NCI-H82 treated with DMSO at 0.1 percent for 48 hours (cell line): ENCODE measurements at regions not wholly inside any gene's neighbourhood (a gene's known extent, or its start where the extent isn't known, plus 50 kb on each side); places are given as distances from the start of the nearest gene placed in this dataset.
"Not testable (repeated sequence)": the region's sequence is repeated elsewhere in the genome, so short reads cannot be mapped to it uniquely, and the experiment has no call there.

Experiments used
- DNase-seq: peaks from one replicate; lab custom pipeline; 2025; ENCODE audit not compliant: unreplicated experiment; lab: John Stamatoyannopoulos, UW

DNA sequence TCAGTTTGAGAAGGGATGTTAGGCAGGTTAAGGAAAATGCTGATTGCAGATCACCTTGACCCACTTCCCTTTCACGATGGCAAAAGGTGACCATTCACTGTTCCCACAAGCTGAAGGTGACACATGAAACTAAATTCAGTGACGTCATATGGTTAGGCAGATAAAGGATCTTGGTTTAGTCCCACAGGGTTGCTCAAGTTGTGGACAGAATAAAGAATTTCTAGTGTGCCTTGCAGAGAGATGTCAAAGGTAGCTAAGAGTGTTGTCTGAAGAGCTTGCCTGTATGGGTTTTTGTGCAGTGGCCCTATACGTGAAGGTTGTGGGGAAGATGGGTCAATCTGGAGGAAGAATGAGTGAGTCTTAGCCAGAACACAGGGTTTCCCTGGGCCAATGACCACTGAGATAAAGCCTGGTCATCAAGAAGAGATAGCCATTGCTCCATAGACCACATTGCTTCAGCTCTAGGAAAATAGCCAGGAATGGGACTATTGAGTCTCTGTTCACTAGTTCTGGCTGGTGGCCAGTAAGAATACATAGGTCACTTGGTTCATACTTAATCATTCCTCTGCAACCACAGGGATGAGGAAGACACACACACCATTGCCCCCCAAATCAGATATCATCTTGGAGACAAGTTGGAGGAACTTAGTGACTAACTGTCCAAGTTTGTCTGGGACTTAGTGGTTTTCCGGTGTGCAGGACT lies 148.5 kb upstream of the ATXN1 start:
- DNase-seq = no peak

DNA sequence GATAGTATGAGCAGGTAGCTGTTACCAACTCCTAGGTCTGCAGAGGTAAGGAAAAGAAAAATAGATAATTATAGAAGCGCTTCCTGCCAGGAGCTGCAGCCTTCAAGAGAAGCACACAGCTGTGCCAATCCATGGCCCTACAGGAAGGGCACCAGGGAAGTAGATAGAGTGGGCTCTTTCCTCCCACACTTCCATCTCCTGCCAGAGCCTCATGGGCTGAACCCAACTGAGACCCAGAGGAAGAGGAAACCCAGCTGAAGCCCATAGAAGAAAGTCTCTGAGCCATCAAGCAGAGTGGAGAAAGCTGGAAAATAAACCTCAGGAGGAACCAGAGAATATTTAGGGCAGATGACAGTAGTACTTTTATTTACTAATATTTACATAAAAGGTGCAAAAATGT lies 146.7 kb upstream of the ATXN1 start:
- no peak for DNase-seq

- no peak for DNase-seq
Measured at GRCh38 chr6:16904957-16905356, 143.7 kb upstream of the ATXN1 start.

- no peak for DNase-seq
Measured at GRCh38 chr6:16903470-16903869, 142.2 kb upstream of the ATXN1 start.

DNA sequence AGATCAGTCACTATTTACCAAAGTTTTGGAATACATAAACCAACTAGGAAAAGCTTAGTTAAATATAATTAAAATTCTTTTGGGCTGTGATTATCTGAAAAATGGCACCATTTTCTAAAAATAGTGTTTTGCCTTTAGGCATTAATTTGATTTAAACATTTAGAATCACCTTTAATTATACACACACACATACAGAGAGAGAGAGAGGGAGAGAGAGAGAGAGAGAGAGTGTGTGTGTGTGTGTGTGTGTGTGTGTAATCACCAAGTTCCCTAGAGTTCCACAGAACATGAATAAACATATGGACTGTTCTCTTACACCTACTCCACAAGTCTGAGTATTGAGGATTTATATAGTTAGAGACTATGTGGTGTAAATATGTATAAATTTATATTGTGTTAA lies 141.2 kb upstream of the ATXN1 start:
- DNase-seq = no peak

DNA sequence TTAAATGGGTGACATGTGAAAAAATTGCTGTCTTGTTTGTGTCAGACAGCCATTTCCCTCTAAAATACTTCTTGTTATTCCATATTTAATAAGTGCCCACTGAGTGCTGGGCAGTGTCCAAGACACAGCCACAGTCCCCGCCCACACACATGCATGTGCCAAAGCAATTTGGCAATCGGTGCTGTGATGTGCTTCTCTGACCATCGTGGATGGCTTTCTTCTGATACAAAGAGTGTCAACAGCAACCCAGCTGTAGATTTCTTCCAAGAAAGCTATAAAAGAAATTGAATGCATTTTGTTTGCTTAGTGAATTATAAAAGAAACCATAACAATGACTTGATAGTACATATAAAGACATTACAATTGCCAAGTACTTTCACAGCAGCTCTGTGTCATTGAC lies 140.5 kb upstream of the ATXN1 start:
- no peak for DNase-seq

- DNase-seq = no peak
Measured at GRCh38 chr6:16901306-16901705, 140.0 kb upstream of the ATXN1 start.

- DNase-seq = no peak
Measured at GRCh38 chr6:16898640-16899396, 137.6 kb upstream of the ATXN1 start.

DNA sequence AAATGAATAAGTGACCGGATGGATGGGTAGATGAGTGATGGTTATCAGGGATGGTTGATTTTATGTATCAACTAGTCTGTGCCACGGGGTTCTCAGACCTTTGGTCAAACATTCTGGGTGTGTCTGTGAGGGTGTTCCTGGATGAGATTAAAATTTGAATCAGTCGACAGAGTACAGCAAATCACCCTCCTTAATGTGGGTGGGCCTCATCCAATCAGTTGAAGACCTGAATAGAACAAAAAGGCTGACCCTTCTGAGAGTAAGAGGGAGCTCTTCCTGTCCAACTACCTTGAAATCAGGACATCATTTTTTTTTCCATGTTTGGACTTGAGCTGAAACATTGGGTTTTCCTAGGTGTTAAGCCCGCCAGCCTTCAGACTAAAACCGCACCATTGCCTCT lies 136.4 kb upstream of the ATXN1 start:
- no peak for DNase-seq

- DNase-seq = no peak
Measured at GRCh38 chr6:16894301-16894700, 133.0 kb upstream of the ATXN1 start.

GRCh38 chr6:16891110-16891509 lies 129.8 kb upstream of the ATXN1 start:
- not testable (repeated sequence) for DNase-seq

DNA sequence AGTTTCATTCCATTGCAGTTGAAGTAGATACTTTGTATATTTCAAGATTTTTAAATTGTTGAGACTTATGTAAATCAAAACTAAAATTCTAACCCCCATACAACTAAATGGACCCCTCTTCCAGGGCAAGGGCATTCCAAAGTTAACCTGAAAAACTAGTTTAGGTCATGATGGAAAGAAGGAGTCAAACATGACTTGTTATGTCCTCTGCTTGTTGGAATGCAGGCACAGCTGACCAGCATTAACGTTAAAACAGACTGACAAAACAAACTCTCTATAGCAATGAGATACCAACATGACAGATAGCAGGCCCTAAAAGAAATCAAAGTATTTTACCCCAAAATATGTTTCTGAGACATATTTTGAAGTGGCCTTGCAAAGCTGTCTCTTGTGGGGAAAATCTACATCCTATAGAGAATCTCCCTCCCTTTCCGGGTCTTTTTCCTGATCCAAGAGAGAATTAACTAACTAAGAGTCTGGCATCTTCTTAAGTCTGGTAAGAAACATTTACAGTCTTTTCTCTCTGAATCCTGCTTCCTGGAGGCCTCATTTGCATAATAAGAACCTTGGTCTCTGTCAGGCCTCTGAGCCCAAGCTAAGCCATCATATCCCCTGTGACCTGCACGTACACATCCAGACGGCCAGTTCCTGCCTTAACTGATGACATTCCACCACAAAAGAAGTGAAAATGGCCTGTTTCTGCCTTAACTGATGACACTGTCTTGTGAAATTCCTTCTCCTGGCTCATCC lies 124.3 kb upstream of the ATXN1 start:
- DNase-seq = no peak

GRCh38 chr6:16884526-16884925 lies 123.3 kb upstream of the ATXN1 start:
- no peak for DNase-seq

DNA sequence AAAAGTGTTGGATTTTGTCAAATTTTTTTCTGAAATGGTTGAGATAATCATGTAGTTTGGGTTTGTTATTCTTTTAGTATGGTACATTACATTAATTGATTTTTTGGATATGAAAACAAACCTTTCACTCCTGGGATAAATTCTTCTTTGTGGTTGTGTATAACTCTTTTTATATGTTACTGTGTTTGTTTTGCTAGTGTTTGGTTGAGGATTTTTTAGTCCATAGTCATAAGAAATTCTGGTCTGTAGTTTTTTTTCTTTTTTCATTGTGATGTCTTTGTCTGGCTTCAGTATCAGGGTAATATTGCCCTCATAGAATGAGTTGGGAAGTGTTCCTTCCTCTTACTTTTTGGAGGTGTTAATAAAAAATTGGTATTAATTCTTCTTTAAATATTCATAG lies 122.2 kb upstream of the ATXN1 start:
- DNase-seq = no peak

- DNase-seq = no peak
Measured at GRCh38 chr6:16882230-16882629, 121.0 kb upstream of the ATXN1 start.

GRCh38 chr6:16876852-16877251 lies 115.6 kb upstream of the ATXN1 start:
- DNase-seq = not testable (repeated sequence)

- no peak for DNase-seq
Measured at GRCh38 chr6:16876201-16876600, 114.9 kb upstream of the ATXN1 start.

GRCh38 chr6:16873698-16874097 lies 112.4 kb upstream of the ATXN1 start:
- no peak for DNase-seq

DNA sequence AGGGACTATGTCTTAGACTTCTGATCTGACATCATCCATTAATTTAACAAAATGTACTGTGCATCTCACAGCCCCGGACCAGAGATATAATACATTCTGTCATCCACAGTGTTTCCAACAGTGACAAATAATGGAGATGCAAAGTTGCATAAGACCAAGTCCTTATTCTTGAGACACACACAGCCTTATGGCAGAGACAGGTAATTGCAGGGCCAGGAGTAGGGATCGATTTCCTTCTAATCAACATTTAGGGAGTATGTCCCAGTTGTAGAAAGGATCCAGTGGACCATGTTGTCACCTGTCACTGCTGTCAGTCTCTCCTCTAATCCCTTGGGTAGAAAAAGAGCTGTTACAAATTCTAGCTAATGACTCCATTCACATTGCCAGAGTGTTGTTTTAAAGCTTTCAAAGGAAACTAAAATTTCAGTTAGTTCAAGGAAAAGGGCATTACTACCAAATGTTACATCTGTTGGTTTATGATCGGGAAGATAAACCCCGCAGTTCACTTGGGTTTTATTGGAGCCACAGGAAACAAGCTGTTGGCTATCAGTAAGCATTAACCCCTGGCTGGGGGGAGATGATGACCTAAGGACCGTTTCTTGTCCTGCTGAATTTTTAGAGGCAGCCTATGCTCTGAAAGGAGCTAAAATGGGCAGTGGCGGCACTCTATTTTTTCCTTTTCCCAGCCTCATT lies 111.4 kb upstream of the ATXN1 start:
- DNase-seq = no peak

- DNase-seq = no peak
Measured at GRCh38 chr6:16871047-16871446, 109.8 kb upstream of the ATXN1 start.

GRCh38 chr6:16868968-16869367 lies 107.7 kb upstream of the ATXN1 start:
- DNase-seq = no peak
